IMR-90 (cell line): ENCODE measurements at regions not wholly inside any gene's neighbourhood (a gene's known extent, or its start where the extent isn't known, plus 50 kb on each side); places are given as distances from the start of the nearest gene placed in this dataset.

ENCODE experiments used
- ATAC-seq: fragments of 200-7000 bp; cut with Tn5 transposase; 2 replicates; pipeline ENCODE4 v1.9.1; 2020; ENCODE audit warnings: low read depth, mild to moderate bottlenecking, moderate library complexity
- BruUV-seq: library from RNA; stranded (reverse); fragments of 400-500 nt; replicated peaks from 2 replicates; lab custom pipeline; 2021; lab: Mats Ljungman, UMichigan
- CTCF ChIA-PET: fragments of 300-600 bp; formaldehyde crosslinking; extraction: SDS; loops from one replicate; lab custom pipeline; 2021; ENCODE audit warnings: antibody characterized with exemption; lab: Yijun Ruan, JAX
- POLR2A ChIA-PET: fragments of 300-600 bp; sonication (Branson Sonifier 250); formaldehyde crosslinking; loops from one replicate; lab custom pipeline; 2022; ENCODE audit warnings: antibody characterized with exemption; ENCODE audit not compliant: unreplicated experiment; lab: Charles Lee
- DNase-seq: peaks from one replicate; pipeline ENCODE4 v3.0.0; 2013
- H2AFZ ChIP-seq: replicated peaks from 2 replicates; pipeline ENCODE3; 2013; ENCODE audit warnings: low read length, mild to moderate bottlenecking; ENCODE audit not compliant: poor library complexity
- H2AK5ac ChIP-seq: 2 replicates; pipeline ENCODE4 v1.6.1; 2013; ENCODE audit warnings: low read depth, low read length, inconsistent platforms
- H2AK9ac ChIP-seq: replicated peaks from 2 replicates; pipeline ENCODE3; 2013; ENCODE audit warnings: mild to moderate bottlenecking, low read depth, low read length, moderate library complexity; ENCODE audit not compliant: poor library complexity
- H2BK120ac ChIP-seq: 2 replicates; pipeline ENCODE4 v1.6.1; 2013; ENCODE audit warnings: low read depth, low read length, inconsistent platforms
- H2BK15ac ChIP-seq: 3 replicates; pipeline ENCODE4 v1.6.1; 2013; ENCODE audit warnings: low read depth, low read length, inconsistent platforms
- H2BK20ac ChIP-seq: 2 replicates; pipeline ENCODE4 v1.6.1; 2013; ENCODE audit warnings: low read depth, mild to moderate bottlenecking, inconsistent platforms, low read length, moderate library complexity
- H2BK5ac ChIP-seq: 2 replicates; pipeline ENCODE4 v1.6.1; 2013; ENCODE audit warnings: mild to moderate bottlenecking, low read depth, low read length, inconsistent platforms; ENCODE audit not compliant: poor library complexity, severe bottlenecking
- H3K14ac ChIP-seq: replicated peaks from 2 replicates; pipeline ENCODE4 v1.6.1; 2013; ENCODE audit warnings: low read depth, low read length, inconsistent platforms
- H3K18ac ChIP-seq: 2 replicates; pipeline ENCODE4 v1.6.1; 2013; ENCODE audit warnings: low read depth, low read length, control low read depth
- H3K23ac ChIP-seq: 2 replicates; pipeline ENCODE4 v1.6.1; 2013; ENCODE audit warnings: low read depth, low read length, inconsistent platforms
- H3K27ac ChIP-seq: 2 replicates; pipeline ENCODE4 v1.5.1; 2013; ENCODE audit warnings: mild to moderate bottlenecking, control low read depth, low read length; ENCODE audit not compliant: insufficient read depth
- H3K27me3 ChIP-seq: 2 replicates; pipeline ENCODE4 v1.6.1; 2013; ENCODE audit warnings: low read length; ENCODE audit not compliant: control insufficient read depth, insufficient read depth
- H3K36me3 ChIP-seq: 2 replicates; pipeline ENCODE4 v1.6.1; 2013; ENCODE audit warnings: low read length, mixed read lengths; ENCODE audit not compliant: control insufficient read depth, insufficient read depth
- H3K4ac ChIP-seq: 2 replicates; pipeline ENCODE4 v1.6.1; 2013; ENCODE audit warnings: low read depth, low read length, inconsistent platforms
- H3K4me1 ChIP-seq: 2 replicates; pipeline ENCODE4 v1.6.1; 2013; ENCODE audit warnings: low read length, mixed read lengths; ENCODE audit not compliant: control insufficient read depth, insufficient read depth
- H3K4me2 ChIP-seq: 2 replicates; pipeline ENCODE4 v1.6.1; 2013; ENCODE audit warnings: low read depth, mild to moderate bottlenecking, control low read depth, low read length, moderate library complexity
- H3K4me3 ChIP-seq: 2 replicates; pipeline ENCODE4 v1.5.1; 2013; ENCODE audit warnings: low read depth, mild to moderate bottlenecking, control low read depth, low read length, moderate library complexity; ENCODE audit not compliant: insufficient read depth
- H3K56ac ChIP-seq: 2 replicates; pipeline ENCODE4 v1.6.1; 2013; ENCODE audit warnings: low read length, inconsistent platforms; ENCODE audit not compliant: insufficient read depth; ENCODE audit errors: extremely low read depth
- H3K79me1 ChIP-seq, 2 experiments: 2 replicates each; pipeline ENCODE4 v1.6.1; 2013; ENCODE audit warnings: low read length in 2 of 2, inconsistent platforms in 1 of 2, low read depth in 1 of 2
- H3K9ac ChIP-seq: 2 replicates; pipeline ENCODE4 v1.6.1; 2013; ENCODE audit warnings: low read depth, low read length, control low read depth
- H3K9me1 ChIP-seq: 2 replicates; pipeline ENCODE4 v1.6.1; 2013; ENCODE audit warnings: low read length, inconsistent platforms; ENCODE audit not compliant: insufficient read depth
- H3K9me3 ChIP-seq: 2 replicates; pipeline ENCODE4 v1.6.1; 2013; ENCODE audit warnings: low read length; ENCODE audit not compliant: control insufficient read depth, insufficient read depth
- H4K20me1 ChIP-seq: 2 replicates; pipeline ENCODE4 v1.6.1; 2013; ENCODE audit warnings: low read length, inconsistent platforms; ENCODE audit not compliant: insufficient read depth
- H4K5ac ChIP-seq: 2 replicates; pipeline ENCODE4 v1.6.1; 2013; ENCODE audit warnings: mild to moderate bottlenecking, low read depth, low read length, control low read depth
- H4K8ac ChIP-seq, 2 experiments: 2 replicates each; pipeline ENCODE4 v1.6.1; 2013; ENCODE audit warnings: low read depth in 2 of 2, low read length in 2 of 2, control low read depth in 1 of 2, inconsistent platforms in 1 of 2
- H4K91ac ChIP-seq: 2 replicates; pipeline ENCODE4 v1.6.1; 2013; ENCODE audit warnings: low read depth, low read length, inconsistent platforms; ENCODE audit not compliant: insufficient read depth
- BHLHE40 ChIP-seq: fragments of 150-350 bp; IDR thresholded peaks from 2 replicates; pipeline ENCODE4 v1.6.1; 2016; ENCODE audit warnings: mild to moderate bottlenecking, low read depth, low read length
- CEBPB ChIP-seq: IDR thresholded peaks from 2 replicates; pipeline ENCODE4 v1.6.1; 2012; ENCODE audit warnings: low read depth, low read length, improper control_type of control experiment
- FOS ChIP-seq: fragments of 150-350 bp; IDR thresholded peaks from 2 replicates; pipeline ENCODE4 v1.6.1; 2016; ENCODE audit warnings: low read depth, low read length
- MAFK ChIP-seq: IDR thresholded peaks from 2 replicates; pipeline ENCODE4 v1.6.1; 2012; ENCODE audit warnings: low read depth, low read length, improper control_type of control experiment
- MAZ ChIP-seq: IDR thresholded peaks from 2 replicates; pipeline ENCODE4 v1.6.1; 2012; ENCODE audit warnings: low read depth, mild to moderate bottlenecking, low read length, improper control_type of control experiment, moderate library complexity, borderline replicate concordance
- MXI1 ChIP-seq: IDR thresholded peaks from 2 replicates; pipeline ENCODE4 v1.6.1; 2012; ENCODE audit warnings: low read depth, mild to moderate bottlenecking, low read length, moderate library complexity, borderline replicate concordance
- RAD21 ChIP-seq: IDR thresholded peaks from 2 replicates; pipeline ENCODE4 v1.6.1; 2012; ENCODE audit warnings: low read length, improper control_type of control experiment
- RFX5 ChIP-seq: IDR thresholded peaks from 2 replicates; pipeline ENCODE4 v1.8.0; 2012; ENCODE audit warnings: low read depth, mild to moderate bottlenecking, low read length, moderate library complexity
- SMC3 ChIP-seq: fragments of 150-350 bp; IDR thresholded peaks from 2 replicates; pipeline ENCODE4 v1.6.1; 2016; ENCODE audit warnings: low read depth, mild to moderate bottlenecking, antibody characterized with exemption, low read length, moderate library complexity
- USF2 ChIP-seq: fragments of 150-350 bp; IDR thresholded peaks from 2 replicates; pipeline ENCODE4 v1.6.1; 2017; ENCODE audit warnings: mild to moderate bottlenecking, antibody characterized with exemption, low read length, low read depth
- WGBS, 2 experiments: methylation state at CpG; one replicate each; pipeline versions ENCODE4 v1.1.5 to v1.1.7; 2013; ENCODE audit warnings: missing lambda C conversion rate in 2 of 2; ENCODE audit not compliant: insufficient read length in 1 of 2; ENCODE audit errors: extremely low coverage in 2 of 2; 5-methylcytosine and 5-hydroxymethylcytosine counted together
- dilution Hi-C: fragments of 300-500 bp; cut with HindIII; formaldehyde crosslinking; loops from one replicate; pipeline ENCODE4 v1.14.3; 2018; ENCODE audit warnings: low sequenced_read_pairs; ENCODE audit not compliant: unreplicated experiment
- in situ Hi-C: fragments of 300-500 bp; cut with MboI; formaldehyde crosslinking; loops from 3 replicates; pipeline ENCODE4 v1.14.3; 2019; ENCODE audit warnings: low sequenced_read_pairs, inconsistent platforms, mixed read lengths
- intact Hi-C: fragments of 100-400 bp; cut with micrococcal nuclease; formaldehyde crosslinking; loops from 2 replicates; pipeline ENCODE4 v1.10.0; 2022
- TF ChIP-seq, protein P1 (sequence below): conservative IDR thresholded peaks from 2 replicates; pipeline ENCODE4 v1.5.1; 2012; ENCODE audit warnings: mild to moderate bottlenecking, low read depth, low read length, improper control_type of control experiment

DNA sequence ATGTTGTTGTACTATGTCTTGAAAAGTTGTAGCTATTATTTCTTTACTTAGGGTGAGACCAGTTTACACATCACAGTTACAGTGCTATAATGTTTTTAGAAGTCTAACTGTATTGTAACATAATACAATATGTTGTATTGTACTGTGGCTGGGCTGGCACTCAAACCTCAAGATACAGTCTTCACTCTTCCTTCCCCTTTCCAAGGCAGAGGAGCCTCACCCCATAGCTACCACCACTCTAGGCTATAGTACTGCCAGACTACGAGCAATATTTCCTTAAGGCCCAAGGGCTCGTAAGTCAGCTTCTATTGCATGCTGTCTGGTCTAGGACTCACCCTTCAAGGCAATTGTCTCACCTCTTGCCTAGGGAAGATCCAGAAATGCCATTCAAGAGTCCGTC is 597.7 kb downstream of the OTOL1 start:
- Histone ChIP-seq H3K4me3 (no peak overlapping the region), H3K79me1 (no peaks in the 10 kb centered on the region), H3K56ac (no peak overlapping the region), H4K8ac (no peak overlapping the region), H3K4me2 (no peak overlapping the region), H2BK5ac (no peak overlapping the region), H3K36me3 (no peaks in the 10 kb centered on the region), H3K4ac (no peak overlapping the region), H2BK120ac (no peak overlapping the region), H3K4me1 (no peaks in the 10 kb centered on the region), H4K91ac (no peak overlapping the region), H3K9me1 (no peaks in the 10 kb centered on the region), H2AK5ac (no peak overlapping the region), H4K5ac (no peak overlapping the region), H3K27ac (no peak overlapping the region), H2BK20ac (no peak overlapping the region), H2AFZ (no peak overlapping the region), H3K23ac (no peak overlapping the region), H3K9me3 (no peaks in the 10 kb centered on the region), H3K14ac (no peak overlapping the region), H3K18ac (no peak overlapping the region), H2BK15ac (no peak overlapping the region), H3K9ac (no peak overlapping the region), H3K27me3 (no peaks in the 10 kb centered on the region), H4K20me1 (no peaks in the 10 kb centered on the region), H2AK9ac (no peak overlapping the region)
- CTCF ChIA-PET, result no interaction called here
- TF ChIP-seq USF2 (no peak), RFX5 (no peak), SMC3 (no peak), MAZ (no peak), BHLHE40 (no peak), FOS (no peak), MAFK (no peak), RAD21 (no peak), CEBPB (no peak), MXI1 (no peak)
- TF ChIP-seq, protein P1, sequence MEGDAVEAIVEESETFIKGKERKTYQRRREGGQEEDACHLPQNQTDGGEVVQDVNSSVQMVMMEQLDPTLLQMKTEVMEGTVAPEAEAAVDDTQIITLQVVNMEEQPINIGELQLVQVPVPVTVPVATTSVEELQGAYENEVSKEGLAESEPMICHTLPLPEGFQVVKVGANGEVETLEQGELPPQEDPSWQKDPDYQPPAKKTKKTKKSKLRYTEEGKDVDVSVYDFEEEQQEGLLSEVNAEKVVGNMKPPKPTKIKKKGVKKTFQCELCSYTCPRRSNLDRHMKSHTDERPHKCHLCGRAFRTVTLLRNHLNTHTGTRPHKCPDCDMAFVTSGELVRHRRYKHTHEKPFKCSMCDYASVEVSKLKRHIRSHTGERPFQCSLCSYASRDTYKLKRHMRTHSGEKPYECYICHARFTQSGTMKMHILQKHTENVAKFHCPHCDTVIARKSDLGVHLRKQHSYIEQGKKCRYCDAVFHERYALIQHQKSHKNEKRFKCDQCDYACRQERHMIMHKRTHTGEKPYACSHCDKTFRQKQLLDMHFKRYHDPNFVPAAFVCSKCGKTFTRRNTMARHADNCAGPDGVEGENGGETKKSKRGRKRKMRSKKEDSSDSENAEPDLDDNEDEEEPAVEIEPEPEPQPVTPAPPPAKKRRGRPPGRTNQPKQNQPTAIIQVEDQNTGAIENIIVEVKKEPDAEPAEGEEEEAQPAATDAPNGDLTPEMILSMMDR, result no peak
- no CpG with 5 or more reads among the region's 3 CpGs for WGBS, 2 experiments
- dilution Hi-C loops (no loop called here), intact Hi-C loops (no loop called here), in situ Hi-C loops (no loop called here)
- ATAC-seq, result no peak
- DNase-seq, result no peak
- no TSS peak for BruUV-seq
- POLR2A ChIA-PET, result no interaction called here
